GM21515 (cell line): ENCODE measurements at regions not wholly inside any gene's neighbourhood (a gene's known extent, or its start where the extent isn't known, plus 50 kb on each side); places are given as distances from the start of the nearest gene placed in this dataset.

Source experiments
- ATAC-seq: cut with Tn5 transposase; IDR thresholded peaks from one replicate; pipeline ENCODE4 v1.9.1; 2021; ENCODE audit not compliant: unreplicated experiment

GRCh38 chr5:82765765-82766164 lies 311.4 kb downstream of the TMEM167A start:
- no peak for ATAC-seq

- ATAC-seq, result no peak
These were observed 316.3 kb downstream of the TMEM167A start for GRCh38 chr5:82760856-82761255.

GRCh38 chr5:82758881-82759280 lies 318.3 kb downstream of the TMEM167A start:
- ATAC-seq, result no peak

- ATAC-seq, result peak; percentile 96
These were observed 322.4 kb downstream of the TMEM167A start for GRCh38 chr5:82754759-82755158.

GRCh38 chr5:82754036-82754746 lies 323.0 kb downstream of the TMEM167A start:
- no peak for ATAC-seq

- no peak for ATAC-seq
These were observed 323.8 kb downstream of the TMEM167A start for GRCh38 chr5:82753374-82753773.

- ATAC-seq, result no peak
These were observed 327.8 kb downstream of the TMEM167A start for GRCh38 chr5:82749461-82749820.

GRCh38 chr5:82748688-82749460 lies 328.3 kb downstream of the TMEM167A start:
- ATAC-seq, result no peak

GRCh38 chr5:82747986-82748385 lies 329.2 kb downstream of the TMEM167A start:
- no peak for ATAC-seq

- no peak for ATAC-seq
These were observed 332.2 kb downstream of the TMEM167A start for GRCh38 chr5:82745016-82745415.

- ATAC-seq, result no peak
These were observed 338.4 kb downstream of the TMEM167A start for GRCh38 chr5:82738681-82739269.

- ATAC-seq, result no peak
These were observed 341.9 kb downstream of the TMEM167A start for GRCh38 chr5:82735160-82735789.

- no peak for ATAC-seq
These were observed 342.8 kb downstream of the TMEM167A start for GRCh38 chr5:82734347-82734746.

- no peak for ATAC-seq
These were observed 346.3 kb downstream of the TMEM167A start for GRCh38 chr5:82730913-82731312.

- no peak for ATAC-seq
These were observed 348.1 kb downstream of the TMEM167A start for GRCh38 chr5:82728926-82729702.

GRCh38 chr5:82723168-82723567 lies 354.0 kb downstream of the TMEM167A start:
- ATAC-seq, result no peak

GRCh38 chr5:82721087-82721410 lies 356.1 kb downstream of the TMEM167A start:
- ATAC-seq, result no peak

- no peak for ATAC-seq
These were observed 356.7 kb downstream of the TMEM167A start for GRCh38 chr5:82720213-82721086.

GRCh38 chr5:82719368-82719767 lies 357.8 kb downstream of the TMEM167A start:
- no peak for ATAC-seq

GRCh38 chr5:82717738-82718137 lies 359.5 kb downstream of the TMEM167A start:
- no peak for ATAC-seq
